ENCODE measurements at regions not wholly inside any gene's neighbourhood (a gene's known extent, or its start where the extent isn't known, plus 50 kb on each side); places are given as distances from the start of the nearest gene placed in this dataset.
"Not testable (repeated sequence)": the region's sequence is repeated elsewhere in the genome, so short reads cannot be mapped to it uniquely, and the experiment has no call there.

GRCh38 chr7:34337163-34337562 is 320.9 kb upstream of the NPSR1 start:
- no peak for DNase-seq

GRCh38 chr7:34338961-34339526 is 319.0 kb upstream of the NPSR1 start:
- DNase-seq: no peak

DNA sequence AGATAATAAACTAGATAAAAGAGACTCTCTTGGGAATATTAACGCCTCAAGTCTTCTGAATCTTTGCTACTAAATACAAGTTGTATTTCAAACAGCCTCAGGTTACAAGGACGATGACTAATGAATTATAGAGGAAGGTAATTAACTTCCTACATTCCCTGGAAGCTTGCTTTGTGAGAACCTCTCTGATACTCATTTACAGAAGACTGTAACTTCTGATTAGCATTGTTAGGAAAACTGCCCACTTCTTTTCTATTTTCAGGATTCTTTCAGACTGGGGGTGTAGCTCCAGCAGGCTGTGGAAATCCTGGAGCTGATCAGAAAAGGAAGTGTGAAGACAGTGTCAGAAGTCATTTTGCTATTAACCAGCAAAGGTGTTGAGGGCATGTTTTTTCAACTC is 316.7 kb upstream of the NPSR1 start:
- DNase-seq: no peak

DNA sequence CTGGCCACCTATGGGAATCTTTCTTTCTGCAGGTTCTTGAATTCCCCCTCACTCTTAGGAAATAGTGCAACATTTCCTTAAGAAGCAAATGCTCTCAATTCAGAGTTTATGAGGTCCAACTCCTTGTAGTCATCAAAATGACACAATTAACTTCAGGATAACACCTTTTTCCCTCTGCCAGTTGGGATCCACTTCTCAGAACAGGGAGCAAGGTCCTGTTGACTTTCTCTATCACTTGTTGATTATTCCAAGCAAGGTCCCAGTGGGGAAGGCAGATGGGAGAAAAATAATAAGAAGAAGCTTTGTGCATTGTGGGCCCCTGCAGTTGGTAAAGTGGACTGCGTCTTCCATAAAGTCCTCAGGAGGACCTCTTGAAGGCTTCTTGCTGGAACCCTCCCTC is 315.6 kb upstream of the NPSR1 start:
- no peak for DNase-seq

GRCh38 chr7:34343667-34344066 is 314.4 kb upstream of the NPSR1 start:
- DNase-seq: no peak

DNA sequence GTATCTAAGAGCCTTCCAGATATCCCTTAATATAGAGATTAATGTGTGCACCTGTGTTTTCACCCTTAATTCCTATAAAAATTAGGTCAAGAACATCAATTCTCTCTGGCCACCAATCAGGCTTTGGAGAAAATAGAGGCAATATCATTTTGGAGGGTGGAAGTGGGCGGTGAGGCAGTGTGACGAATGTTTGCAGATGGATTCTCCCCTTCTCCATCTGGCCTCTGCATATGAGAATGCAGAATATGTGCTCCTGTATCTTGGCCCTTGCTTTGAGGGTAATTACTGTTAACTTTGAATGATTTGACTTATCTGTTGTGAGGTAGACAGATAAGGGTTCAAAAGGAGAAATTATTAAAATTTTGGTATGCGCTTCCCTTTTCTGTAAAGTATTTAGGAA is 304.0 kb upstream of the NPSR1 start:
- no peak for DNase-seq

DNA sequence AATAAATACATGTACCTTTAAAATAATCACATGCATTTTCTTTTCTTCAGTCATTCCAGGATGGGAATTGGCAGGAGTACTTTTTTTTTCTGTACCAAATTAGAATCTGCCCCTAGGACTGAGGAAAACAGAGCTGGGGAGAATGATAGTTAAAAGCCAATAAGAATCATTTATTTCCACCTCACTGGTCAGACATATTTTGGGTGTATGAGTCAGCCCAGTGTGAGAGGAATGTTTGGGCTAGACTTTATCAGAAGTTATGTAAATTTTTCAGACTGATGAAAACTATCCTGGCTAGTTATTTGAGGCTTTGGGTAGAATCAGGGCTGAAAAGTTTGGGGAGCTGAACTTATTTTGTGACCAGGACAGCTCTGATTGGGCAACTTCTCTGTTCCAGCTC is 303.1 kb upstream of the NPSR1 start:
- DNase-seq: no peak

GRCh38 chr7:34357068-34357467 is 300.9 kb upstream of the NPSR1 start:
- DNase-seq: no peak

DNA sequence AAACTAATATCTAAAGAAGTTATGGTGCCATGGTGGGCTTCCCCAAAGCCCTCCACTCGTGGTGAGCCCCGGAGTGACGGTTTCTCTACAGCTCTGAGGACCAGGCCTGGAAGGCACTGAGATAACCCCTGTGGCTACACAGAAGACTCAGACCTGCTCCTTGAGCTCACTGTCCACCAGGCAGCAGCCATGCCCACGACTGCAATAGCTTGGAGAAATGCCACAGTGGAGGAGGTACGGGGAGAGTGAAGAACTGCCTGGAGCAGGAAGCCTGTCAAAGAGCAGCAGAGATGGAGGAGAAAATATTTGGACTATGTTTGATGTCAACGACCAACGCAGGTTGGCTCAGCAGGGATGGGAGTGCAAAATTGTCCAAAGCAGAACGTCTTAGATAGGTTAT is 300.1 kb upstream of the NPSR1 start:
- DNase-seq: no peak

GRCh38 chr7:34358578-34358977 is 299.4 kb upstream of the NPSR1 start:
- DNase-seq: not testable (repeated sequence)

DNA sequence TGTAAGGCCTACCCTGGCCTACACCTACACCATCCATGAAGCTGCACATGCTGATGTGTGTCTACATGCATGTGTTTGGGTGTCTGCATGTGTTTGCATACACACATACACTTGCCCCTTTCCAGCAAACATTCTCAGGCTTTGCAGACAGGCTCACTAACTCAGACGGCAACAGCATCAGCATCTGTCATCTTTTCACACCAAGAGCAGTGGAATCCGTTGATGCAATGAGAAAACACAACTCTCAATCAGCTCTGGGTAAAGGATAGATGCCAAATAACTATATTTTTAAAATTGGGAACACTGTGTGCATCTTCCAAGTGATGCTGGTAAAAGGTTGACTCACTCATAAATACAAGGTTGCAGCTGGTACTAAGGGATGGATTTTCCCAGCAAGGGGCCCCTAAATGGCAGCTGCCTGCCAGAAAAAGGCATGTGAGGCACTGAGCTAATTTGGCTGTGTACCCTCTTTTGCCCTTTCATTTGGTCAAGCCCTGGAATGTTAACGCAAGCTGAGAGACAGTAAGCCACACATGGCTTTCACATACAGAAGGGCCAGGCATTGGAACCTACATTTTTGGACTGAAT is 296.3 kb upstream of the NPSR1 start:
- DNase-seq: no peak

DNA sequence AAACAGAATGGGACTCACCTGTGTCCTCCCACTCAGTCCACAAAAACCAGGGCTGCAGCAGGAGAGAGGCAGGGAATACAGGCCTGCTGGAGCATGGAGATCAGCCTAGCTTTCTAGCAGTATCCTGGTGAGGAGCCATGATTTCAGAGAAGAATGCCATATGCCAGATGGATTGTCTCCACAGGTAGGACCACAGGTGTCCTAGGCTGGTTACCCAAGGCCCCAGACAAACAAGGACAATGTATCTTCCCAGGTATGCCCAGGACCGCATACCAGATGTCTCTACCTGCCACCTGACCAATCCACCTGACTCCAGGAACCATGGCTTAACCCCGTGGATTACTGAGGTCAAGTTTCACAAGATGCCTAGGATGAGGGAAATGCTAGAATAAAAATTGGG is 295.4 kb upstream of the NPSR1 start:
- no peak for DNase-seq

DNA sequence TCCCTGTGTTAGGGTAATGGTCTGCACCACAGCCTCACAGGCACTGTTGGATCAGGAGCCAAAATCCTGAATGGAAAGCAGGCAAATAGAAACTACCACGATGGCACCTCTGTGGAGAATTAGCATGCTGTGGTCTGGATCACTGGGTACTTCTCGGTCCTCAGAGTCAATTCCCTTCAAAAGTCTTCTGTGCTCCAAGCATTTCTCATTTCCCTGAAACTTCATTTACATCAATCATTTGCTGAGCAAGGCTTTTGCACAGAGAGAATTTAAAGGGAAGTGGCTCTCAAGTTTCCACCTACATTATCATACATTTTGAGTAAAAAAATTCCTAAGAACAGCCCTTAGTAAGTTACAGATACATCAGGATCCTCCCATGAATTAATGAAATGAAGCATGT is 293.9 kb upstream of the NPSR1 start:
- no peak for DNase-seq

DNA sequence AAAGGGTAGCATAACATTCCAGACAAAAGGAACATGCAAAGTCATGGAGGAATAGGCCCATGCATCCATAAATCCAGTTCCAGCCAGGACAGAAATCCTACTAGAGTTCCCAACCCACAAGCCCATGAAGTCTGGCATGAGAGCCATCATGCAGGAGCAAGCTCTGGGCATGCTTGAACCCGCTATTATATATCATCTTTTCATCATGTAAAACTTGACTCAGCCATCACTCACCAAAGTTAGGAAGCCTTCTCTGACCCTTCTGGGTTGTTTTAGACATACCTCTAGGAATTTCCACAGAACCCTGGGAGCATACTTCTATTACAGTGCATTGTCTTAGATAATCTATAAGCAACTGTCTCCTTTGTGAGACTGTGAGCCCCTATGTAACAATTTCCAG is 293.0 kb upstream of the NPSR1 start:
- no peak for DNase-seq

- DNase-seq: no peak
Observed at GRCh38 chr7:34365611-34366010, 292.4 kb upstream of the NPSR1 start.

DNA sequence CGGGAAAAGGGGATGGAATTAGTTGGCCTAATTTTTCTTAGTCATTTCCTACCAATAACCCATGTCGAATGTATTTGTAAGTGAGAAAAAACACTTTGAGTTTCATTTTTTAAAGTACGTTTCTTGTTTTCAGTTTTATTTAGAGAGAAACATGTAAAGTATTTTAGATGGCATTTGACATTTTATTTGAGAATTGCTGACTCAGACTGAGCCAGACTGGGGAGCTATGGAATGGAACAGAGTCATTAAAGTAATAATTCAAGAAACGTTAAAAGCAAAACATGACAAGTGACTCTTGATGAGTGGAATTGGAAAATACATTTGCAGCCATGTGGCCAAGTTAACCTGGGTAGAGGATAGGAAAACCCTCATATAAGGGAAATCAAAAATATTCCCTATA is 286.1 kb upstream of the NPSR1 start:
- no peak for DNase-seq

DNA sequence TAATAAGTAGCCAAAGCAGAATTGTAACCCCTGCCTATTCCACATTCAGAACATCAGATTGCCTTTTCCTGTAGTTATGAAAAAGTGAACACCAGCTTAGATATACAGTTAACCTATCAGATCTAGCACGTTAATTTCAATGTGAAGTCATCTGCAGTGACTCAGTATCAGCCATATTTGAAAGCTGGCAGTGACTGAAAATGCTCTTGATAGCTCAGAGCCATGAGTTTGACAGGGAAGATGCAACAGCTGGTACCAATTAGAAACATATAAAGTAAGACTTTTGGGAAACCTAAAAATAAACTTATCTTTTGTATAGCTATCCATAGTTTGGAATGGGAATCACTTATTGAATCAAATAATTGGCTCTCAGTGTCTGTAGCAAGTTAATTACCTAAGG is 284.1 kb upstream of the NPSR1 start:
- no peak for DNase-seq

- no peak for DNase-seq
Observed at GRCh38 chr7:34382166-34382893, 275.7 kb upstream of the NPSR1 start.

- DNase-seq: no peak
Observed at GRCh38 chr7:34385384-34385783, 272.6 kb upstream of the NPSR1 start.

DNA sequence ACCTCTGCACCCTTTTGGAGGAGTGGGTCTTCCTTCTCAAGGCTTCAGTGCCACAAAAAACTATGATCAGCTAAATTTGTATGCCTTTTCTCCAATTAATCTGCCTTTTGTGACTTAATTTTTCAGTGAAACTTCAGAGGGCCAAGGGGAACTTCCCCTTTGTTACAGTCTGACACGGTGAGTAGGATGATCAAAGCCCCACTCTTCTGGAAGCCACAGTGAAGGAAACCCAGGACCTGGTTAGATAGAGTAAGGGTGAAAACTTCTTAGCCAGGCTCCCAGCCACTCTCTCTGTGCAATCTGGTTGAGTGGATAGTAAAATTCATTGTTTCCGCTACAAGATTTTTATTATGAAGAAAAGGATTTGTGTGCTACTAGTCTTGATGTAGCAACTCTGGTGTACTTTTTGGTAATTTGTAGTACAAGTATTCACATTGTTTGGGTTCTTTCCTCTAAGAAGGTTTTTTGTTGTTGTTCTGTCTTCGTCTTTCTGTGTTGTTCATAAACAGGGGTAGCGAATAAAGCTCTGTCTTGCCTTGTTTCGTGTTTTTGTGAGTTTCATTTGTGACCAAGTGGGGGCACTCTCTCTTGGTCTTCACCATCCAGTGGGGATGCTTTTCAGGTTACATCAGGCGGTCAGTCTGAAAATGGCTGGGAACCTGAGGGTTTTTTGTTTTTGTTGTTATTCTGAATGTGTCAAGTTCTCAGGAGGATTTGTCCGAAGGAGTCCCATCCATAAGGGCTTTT is 268.5 kb upstream of the NPSR1 start:
- DNase-seq: no peak

DNA sequence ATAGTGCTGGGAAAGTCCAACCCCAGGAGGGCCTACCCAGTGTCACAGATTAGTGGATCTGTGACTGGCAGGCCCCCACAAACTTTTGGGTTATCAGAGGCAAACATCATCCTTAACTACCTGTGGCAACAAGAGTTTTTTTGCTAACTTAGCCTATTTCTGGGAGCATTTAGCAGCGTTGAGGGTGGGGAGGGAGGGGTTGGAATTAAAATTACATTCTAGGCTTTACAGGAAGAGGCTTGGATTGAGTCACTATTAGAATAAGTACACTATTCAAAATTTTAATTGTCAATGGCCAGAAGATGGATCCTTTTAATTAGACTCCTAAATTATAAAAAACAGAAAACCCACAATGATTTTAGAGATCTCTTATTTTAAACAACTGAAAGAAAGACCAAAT is 267.9 kb upstream of the NPSR1 start:
- DNase-seq: no peak

GRCh38 chr7:34392972-34393371 is 265.0 kb upstream of the NPSR1 start:
- DNase-seq: no peak

DNA sequence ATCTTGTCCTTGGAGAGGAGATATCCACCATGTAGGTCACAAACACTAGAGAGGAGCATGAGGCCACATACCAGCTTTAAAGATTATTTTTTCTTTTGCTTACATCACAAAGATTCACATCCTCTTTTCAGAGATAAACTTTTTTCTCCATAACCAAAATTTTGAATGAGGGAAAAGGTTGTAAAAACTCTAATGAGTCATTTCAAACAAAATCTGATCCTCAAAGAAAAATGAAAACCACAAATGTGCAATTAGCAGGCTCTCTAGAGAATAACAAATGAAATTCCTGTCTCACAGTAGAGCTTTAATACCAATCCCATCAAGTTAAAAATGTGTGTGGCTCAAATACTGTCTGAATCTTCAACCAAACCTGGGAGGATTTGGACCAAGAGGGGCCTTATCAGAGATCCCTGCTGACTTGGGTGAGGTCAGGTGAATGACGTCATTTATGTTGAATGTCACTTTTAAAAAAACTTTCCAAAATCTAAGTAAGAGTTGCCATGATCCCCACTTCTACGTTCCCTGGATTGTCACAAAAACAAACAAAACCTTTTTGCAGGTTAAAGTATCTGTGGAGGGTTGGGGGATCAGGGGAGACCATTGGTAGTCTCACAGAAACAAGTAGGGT is 261.5 kb upstream of the NPSR1 start:
- no peak for DNase-seq

- no peak for DNase-seq
Observed at GRCh38 chr7:34401776-34402175, 256.2 kb upstream of the NPSR1 start.
